H1 (cell line): ENCODE measurements at regions not wholly inside any gene's neighbourhood (a gene's known extent, or its start where the extent isn't known, plus 50 kb on each side); places are given as distances from the start of the nearest gene placed in this dataset.

Experiments
- EZH2 ChIP-seq: fragments of 200-600 bp; sonication (generic); IDR thresholded peaks from 2 replicates; pipeline ENCODE4 v1.7.1; 2012; ENCODE audit warnings: low read depth, mild to moderate bottlenecking, moderate library complexity, low read length, inconsistent platforms; ENCODE audit not compliant: severe bottlenecking
- KDM1A ChIP-seq: fragments of 200-600, 300-600 bp; sonication (generic); IDR thresholded peaks from 2 replicates; pipeline ENCODE4 v1.7.1; 2016; ENCODE audit warnings: mild to moderate bottlenecking, low read length, borderline replicate concordance
- MAX ChIP-seq: IDR thresholded peaks from 2 replicates; pipeline ENCODE4 v1.6.1; 2012; ENCODE audit warnings: inconsistent platforms
- ZNF274 ChIP-seq: IDR thresholded peaks from 2 replicates; pipeline ENCODE4 v1.7.0; 2012; ENCODE audit warnings: low read length, borderline replicate concordance; ENCODE audit errors: extremely low read depth

GRCh38 chr10:52466464-52466863 is 152.4 kb downstream of the DKK1 start:
- TF ChIP-seq MAX (no peak), KDM1A (no peak), ZNF274 (no peak), EZH2 (no peak)
